Trophoblast cell (in vitro differentiated cells and primary cell): ENCODE measurements at regions not wholly inside any gene's neighbourhood (a gene's known extent, or its start where the extent isn't known, plus 50 kb on each side); places are given as distances from the start of the nearest gene placed in this dataset.

Source experiments
- DNase-seq, 2 donors: peaks; one replicate each; pipeline ENCODE4 v3.0.0-alpha.2; 2016
- H2AFZ ChIP-seq: 2 replicates; pipeline ENCODE4 v1.6.1; 2013; ENCODE audit warnings: low read length, moderate library complexity, mild to moderate bottlenecking; ENCODE audit not compliant: insufficient read depth, poor library complexity
- H2AK5ac ChIP-seq: 2 replicates; pipeline ENCODE4 v1.6.1; 2013; ENCODE audit warnings: mild to moderate bottlenecking, low read length
- H2BK120ac ChIP-seq: 2 replicates; pipeline ENCODE4 v1.6.1; 2013; ENCODE audit warnings: low read length, mild to moderate bottlenecking, moderate library complexity; ENCODE audit not compliant: insufficient read depth, poor library complexity
- H2BK12ac ChIP-seq: 2 replicates; pipeline ENCODE4 v1.6.1; 2013; ENCODE audit warnings: mild to moderate bottlenecking, low read length, moderate library complexity
- H2BK5ac ChIP-seq: 2 replicates; pipeline ENCODE4 v1.6.1; 2013; ENCODE audit warnings: low read length, low read depth, moderate library complexity, mild to moderate bottlenecking; ENCODE audit not compliant: poor library complexity
- H3K14ac ChIP-seq: 2 replicates; pipeline ENCODE4 v1.6.1; 2013; ENCODE audit warnings: mild to moderate bottlenecking, low read length
- H3K18ac ChIP-seq: 2 replicates; pipeline ENCODE4 v1.6.1; 2013; ENCODE audit warnings: mild to moderate bottlenecking, low read length
- H3K23ac ChIP-seq: 2 replicates; pipeline ENCODE4 v1.6.1; 2013; ENCODE audit warnings: low read length
- H3K27ac ChIP-seq: 2 replicates; pipeline ENCODE4 v1.5.1; 2013; ENCODE audit warnings: low read depth, mild to moderate bottlenecking, inconsistent platforms, low read length, moderate library complexity
- H3K27me3 ChIP-seq: 2 replicates; pipeline ENCODE4 v1.6.1; 2013; ENCODE audit warnings: inconsistent platforms, mild to moderate bottlenecking, low read length, moderate library complexity; ENCODE audit not compliant: insufficient read depth
- H3K36me3 ChIP-seq, 2 experiments: 1 replicate in 1 of 2; 2 replicates in 1 of 2; pipeline ENCODE4 v1.6.1; 2013; ENCODE audit warnings: low read length in 2 of 2, mild to moderate bottlenecking in 2 of 2, moderate library complexity in 1 of 2; ENCODE audit not compliant: insufficient read depth in 2 of 2, control insufficient read depth in 1 of 2
- H3K4ac ChIP-seq: 2 replicates; pipeline ENCODE4 v1.6.1; 2013; ENCODE audit warnings: low read depth, mild to moderate bottlenecking, low read length, moderate library complexity
- H3K4me1 ChIP-seq, 2 experiments: 1 replicate in 1 of 2; 2 replicates in 1 of 2; pipeline ENCODE4 v1.6.1; 2013; ENCODE audit warnings: low read length in 2 of 2, mild to moderate bottlenecking in 2 of 2, moderate library complexity in 1 of 2; ENCODE audit not compliant: insufficient read depth in 2 of 2, control insufficient read depth in 1 of 2
- H3K4me2 ChIP-seq: 2 replicates; pipeline ENCODE4 v1.6.1; 2013; ENCODE audit warnings: inconsistent platforms, mild to moderate bottlenecking, low read length, moderate library complexity
- H3K4me3 ChIP-seq: 2 replicates; pipeline ENCODE4 v1.5.1; 2013; ENCODE audit warnings: mild to moderate bottlenecking, low read depth, low read length, inconsistent platforms
- H3K79me1 ChIP-seq: one replicate; pipeline ENCODE4 v1.6.1; 2013; ENCODE audit warnings: low read length
- H3K79me2 ChIP-seq: 2 replicates; pipeline ENCODE4 v1.6.1; 2013; ENCODE audit warnings: low read length, mild to moderate bottlenecking; ENCODE audit not compliant: control insufficient read depth, insufficient read depth, poor library complexity
- H3K9ac ChIP-seq: 2 replicates; pipeline ENCODE4 v1.6.1; 2013; ENCODE audit warnings: mild to moderate bottlenecking, low read length
- H3K9me3 ChIP-seq: 2 replicates; pipeline ENCODE4 v1.6.1; 2013; ENCODE audit warnings: low read depth, mild to moderate bottlenecking, control low read depth, inconsistent platforms, low read length; ENCODE audit not compliant: insufficient read depth
- H4K12ac ChIP-seq: 2 replicates; pipeline ENCODE4 v1.6.1; 2013; ENCODE audit warnings: low read depth, mild to moderate bottlenecking, low read length, moderate library complexity
- H4K8ac ChIP-seq: 2 replicates; pipeline ENCODE4 v1.6.1; 2013; ENCODE audit warnings: low read depth, mild to moderate bottlenecking, low read length, moderate library complexity
- H4K91ac ChIP-seq: one replicate; pipeline ENCODE4 v1.6.1; 2013; ENCODE audit warnings: low read depth, mild to moderate bottlenecking, low read length, moderate library complexity
- WGBS: extraction: QIAGEN DNeasy Blood & Tissue Kit; methylation state at CpG from one replicate; pipeline ENCODE4 v1.1.7; 2013; ENCODE audit warnings: missing lambda C conversion rate; ENCODE audit not compliant: insufficient read length, insufficient coverage; ENCODE audit errors: extremely low coverage; 5-methylcytosine and 5-hydroxymethylcytosine counted together

- Histone ChIP-seq H4K8ac (no peak overlapping the region), H4K12ac (no peak overlapping the region), H2AK5ac (no peak overlapping the region), H3K4me2 (no peak overlapping the region), H2BK5ac (no peak overlapping the region), H3K9ac (no peak overlapping the region), H3K79me1 (no peaks in the 10 kb centered on the region), H3K18ac (no peak overlapping the region), H2BK12ac (no peak overlapping the region), H4K91ac (no peak overlapping the region), H2AFZ (no peak overlapping the region), H3K4me3 (no peak overlapping the region), H2BK120ac (no peak overlapping the region), H3K9me3 (no peaks in the 10 kb centered on the region), H3K79me2 (no peaks in the 10 kb centered on the region), H3K4me1 (no peaks in the 10 kb centered on the region), H3K36me3 (no peaks in the 10 kb centered on the region), H3K14ac (no peak overlapping the region), H3K23ac (no peak overlapping the region), H3K27me3 (no peaks in the 10 kb centered on the region), H3K4ac (no peak overlapping the region), H3K27ac (no peak overlapping the region)
- no peak for DNase-seq
- WGBS: no CpG with 5 or more reads among the region's 3 CpGs
These were observed 461.9 kb downstream of the QKI start for GRCh38 chr6:163876391-163876790.

- WGBS: no CpG with 5 or more reads among the region's 3 CpGs
These were observed 460.3 kb downstream of the QKI start for GRCh38 chr6:163874784-163875183.

DNA sequence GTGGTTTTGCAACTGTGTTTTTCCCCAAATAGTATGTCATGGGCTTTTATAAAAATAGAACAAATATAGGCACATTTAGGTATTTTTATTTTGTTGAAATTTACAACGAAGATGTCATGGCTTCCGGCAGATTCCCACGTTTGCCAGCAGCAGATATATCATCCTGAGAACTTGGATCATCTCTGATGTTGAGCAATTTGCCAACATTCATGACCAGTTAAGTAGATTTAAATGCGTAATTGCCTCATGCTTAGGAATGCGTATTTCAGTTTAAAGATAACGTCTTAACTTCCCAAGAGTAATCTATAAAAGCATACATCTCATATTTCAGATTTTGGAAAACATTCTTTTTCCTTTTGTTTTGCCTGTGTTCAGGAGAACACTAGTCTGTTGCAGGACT, 457.8 kb downstream of the QKI start:
- no peaks in the 10 kb centered on the region for H3K27me3 ChIP-seq
- no peak overlapping the region for H4K12ac ChIP-seq
- H2AK5ac ChIP-seq: no peak overlapping the region
- H2BK12ac ChIP-seq: no peak overlapping the region
- no peaks in the 10 kb centered on the region for H3K79me2 ChIP-seq
- no peaks in the 10 kb centered on the region for H3K4me1 ChIP-seq
- no peak overlapping the region for H4K91ac ChIP-seq
- H3K9ac ChIP-seq: no peak overlapping the region
- no peak overlapping the region for H3K4me3 ChIP-seq
- no peak overlapping the region for H2AFZ ChIP-seq
- no peaks in the 10 kb centered on the region for H3K79me1 ChIP-seq
- no peak overlapping the region for H3K4ac ChIP-seq
- H3K9me3 ChIP-seq: no peaks in the 10 kb centered on the region
- H3K27ac ChIP-seq: no peak overlapping the region
- H3K4me2 ChIP-seq: no peak overlapping the region
- no peaks in the 10 kb centered on the region for H3K36me3 ChIP-seq
- no peak overlapping the region for H3K14ac ChIP-seq
- H4K8ac ChIP-seq: no peak overlapping the region
- peak; percentile 61 to 98 for DNase-seq
- no peak overlapping the region for H2BK5ac ChIP-seq
- no peak overlapping the region for H3K18ac ChIP-seq
- WGBS: no CpG with 5 or more reads among the region's 6 CpGs
- no peak overlapping the region for H2BK120ac ChIP-seq
- no peak overlapping the region for H3K23ac ChIP-seq

More at GRCh38 chr6:163874784-163875183, 460.3 kb downstream of the QKI start:
- Histone ChIP-seq H2AK5ac (no peak overlapping the region), H3K27ac (no peak overlapping the region), H2BK12ac (no peak overlapping the region), H4K12ac (no peak overlapping the region), H3K18ac (no peak overlapping the region), H3K36me3 (no peaks in the 10 kb centered on the region), H2BK120ac (no peak overlapping the region), H3K27me3 (no peaks in the 10 kb centered on the region), H2BK5ac (no peak overlapping the region), H3K9ac (no peak overlapping the region), H4K8ac (no peak overlapping the region), H3K4ac (no peak overlapping the region), H3K4me2 (no peak overlapping the region), H3K4me1 (no peaks in the 10 kb centered on the region), H3K4me3 (no peak overlapping the region), H4K91ac (no peak overlapping the region), H3K9me3 (no peaks in the 10 kb centered on the region), H3K79me2 (no peaks in the 10 kb centered on the region), H3K14ac (no peak overlapping the region), H3K23ac (no peak overlapping the region), H2AFZ (no peak overlapping the region), H3K79me1 (no peaks in the 10 kb centered on the region)
- no peak for DNase-seq

DNA sequence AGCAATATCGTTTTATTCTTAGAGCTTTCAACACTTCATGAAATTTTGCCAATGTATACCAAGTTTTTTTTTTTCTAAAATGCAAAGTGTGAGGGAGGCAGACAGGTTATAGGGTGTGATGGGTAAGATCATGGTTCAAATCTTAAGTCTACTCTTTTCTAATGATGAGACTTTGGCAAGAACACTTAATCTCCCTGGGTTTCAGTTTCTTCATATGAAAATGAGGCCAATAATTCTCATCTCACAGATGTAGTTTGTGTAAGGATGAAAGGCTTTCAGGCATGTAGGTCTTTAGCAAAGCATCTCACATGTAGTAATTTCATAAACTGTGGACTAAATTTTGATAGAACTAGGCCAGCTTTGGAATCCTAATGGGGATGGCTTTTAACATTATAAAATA, 457.1 kb downstream of the QKI start:
- H3K18ac ChIP-seq: no peak overlapping the region
- H3K9me3 ChIP-seq: no peaks in the 10 kb centered on the region
- H2BK120ac ChIP-seq: no peak overlapping the region
- no peak overlapping the region for H2BK5ac ChIP-seq
- no peak overlapping the region for H3K4ac ChIP-seq
- no peak overlapping the region for H4K8ac ChIP-seq
- H3K79me1 ChIP-seq: no peaks in the 10 kb centered on the region
- H3K4me1 ChIP-seq: no peaks in the 10 kb centered on the region
- H3K23ac ChIP-seq: no peak overlapping the region
- H2AK5ac ChIP-seq: no peak overlapping the region
- no peaks in the 10 kb centered on the region for H3K36me3 ChIP-seq
- DNase-seq: no peak
- no peaks in the 10 kb centered on the region for H3K79me2 ChIP-seq
- H3K27ac ChIP-seq: no peak overlapping the region
- H2BK12ac ChIP-seq: no peak overlapping the region
- no CpG with 5 or more reads among the region's 1 CpG for WGBS
- no peak overlapping the region for H3K4me3 ChIP-seq
- no peak overlapping the region for H2AFZ ChIP-seq
- no peak overlapping the region for H3K4me2 ChIP-seq
- no peak overlapping the region for H3K9ac ChIP-seq
- no peaks in the 10 kb centered on the region for H3K27me3 ChIP-seq
- H4K12ac ChIP-seq: no peak overlapping the region
- H4K91ac ChIP-seq: no peak overlapping the region
- no peak overlapping the region for H3K14ac ChIP-seq
